GM12865 (cell line): ENCODE measurements at regions not wholly inside any gene's neighbourhood (a gene's known extent, or its start where the extent isn't known, plus 50 kb on each side); places are given as distances from the start of the nearest gene placed in this dataset.

Experiments used
- DNase-seq: peaks from one replicate; pipeline ENCODE4 v3.0.0; 2010; ENCODE audit warnings: low read depth
- H3K4me3 ChIP-seq: 2 replicates; pipeline ENCODE4 v1.5.1; 2011; ENCODE audit warnings: mild to moderate bottlenecking, low read depth, low read length, control low read depth
- TF ChIP-seq, protein P1 (sequence below): IDR thresholded peaks from 2 replicates; pipeline ENCODE4 v1.5.1; 2011; ENCODE audit warnings: low read length, control low read depth, low read depth, inconsistent platforms; ENCODE audit not compliant: insufficient read depth; ENCODE audit errors: missing control alignments

DNA sequence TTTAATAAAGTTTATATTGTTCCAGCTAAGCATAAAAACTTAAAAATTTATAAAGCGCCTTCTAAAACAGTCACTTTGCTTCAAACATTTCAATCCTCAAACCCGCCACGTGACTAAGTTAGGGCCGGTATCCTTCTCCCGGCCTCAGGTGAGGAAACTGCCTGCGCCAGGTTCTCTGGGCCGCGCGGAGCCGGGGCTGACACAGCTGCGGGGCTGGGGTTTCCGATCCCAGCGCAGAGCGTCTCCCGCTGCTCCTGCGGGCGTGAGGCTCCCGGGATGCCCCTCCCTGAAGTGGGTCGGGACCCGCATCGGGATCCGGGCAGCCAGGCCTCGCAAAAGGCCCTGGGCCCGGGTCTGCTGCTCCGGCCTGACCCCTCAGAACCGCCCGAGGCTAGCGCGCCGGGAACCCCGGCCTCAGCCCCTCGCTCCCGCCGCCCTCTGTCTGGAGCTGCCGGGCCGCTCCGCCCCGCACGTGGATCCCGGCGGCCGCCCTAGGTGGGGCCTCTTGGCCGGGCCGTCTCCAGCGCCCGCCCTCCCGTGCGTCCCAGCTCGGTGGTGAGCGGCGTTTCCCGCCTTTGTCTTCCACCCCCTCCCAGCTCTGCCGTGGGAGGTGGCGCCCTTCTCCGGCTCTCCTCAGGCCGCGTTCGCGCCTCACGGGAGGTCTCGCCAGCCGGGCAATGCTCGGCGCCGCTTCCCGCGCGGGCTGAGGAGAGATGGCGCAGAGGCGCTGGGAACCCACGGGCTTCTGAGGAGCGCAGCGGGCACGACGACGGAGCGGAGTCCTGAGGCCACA lies 267.9 kb downstream of the DLL1 start:
- DNase-seq: no peak
- H3K4me3 ChIP-seq: no peak overlapping the region
- TF ChIP-seq, protein P1, sequence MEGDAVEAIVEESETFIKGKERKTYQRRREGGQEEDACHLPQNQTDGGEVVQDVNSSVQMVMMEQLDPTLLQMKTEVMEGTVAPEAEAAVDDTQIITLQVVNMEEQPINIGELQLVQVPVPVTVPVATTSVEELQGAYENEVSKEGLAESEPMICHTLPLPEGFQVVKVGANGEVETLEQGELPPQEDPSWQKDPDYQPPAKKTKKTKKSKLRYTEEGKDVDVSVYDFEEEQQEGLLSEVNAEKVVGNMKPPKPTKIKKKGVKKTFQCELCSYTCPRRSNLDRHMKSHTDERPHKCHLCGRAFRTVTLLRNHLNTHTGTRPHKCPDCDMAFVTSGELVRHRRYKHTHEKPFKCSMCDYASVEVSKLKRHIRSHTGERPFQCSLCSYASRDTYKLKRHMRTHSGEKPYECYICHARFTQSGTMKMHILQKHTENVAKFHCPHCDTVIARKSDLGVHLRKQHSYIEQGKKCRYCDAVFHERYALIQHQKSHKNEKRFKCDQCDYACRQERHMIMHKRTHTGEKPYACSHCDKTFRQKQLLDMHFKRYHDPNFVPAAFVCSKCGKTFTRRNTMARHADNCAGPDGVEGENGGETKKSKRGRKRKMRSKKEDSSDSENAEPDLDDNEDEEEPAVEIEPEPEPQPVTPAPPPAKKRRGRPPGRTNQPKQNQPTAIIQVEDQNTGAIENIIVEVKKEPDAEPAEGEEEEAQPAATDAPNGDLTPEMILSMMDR: no peak

DNA sequence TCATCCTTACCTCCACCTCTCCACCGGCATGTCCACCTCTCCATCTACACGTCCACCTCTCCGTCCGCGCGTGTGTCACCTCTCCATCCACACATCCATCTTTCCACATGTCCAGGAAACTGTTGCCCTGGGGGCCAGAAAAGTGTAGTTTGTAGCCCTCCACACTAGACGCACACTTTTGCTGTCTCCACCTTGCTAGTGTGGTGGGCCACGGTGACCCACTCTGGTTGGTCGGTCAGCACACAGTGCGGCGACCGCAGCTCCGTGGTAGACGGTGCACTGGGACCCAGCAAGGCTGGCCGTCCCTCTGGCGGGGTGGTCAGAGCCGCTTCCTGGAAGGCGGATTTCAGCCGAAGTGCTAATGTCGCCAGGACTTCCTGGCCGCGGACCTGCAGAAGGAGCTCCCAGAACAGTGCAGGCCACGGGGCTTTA lies 268.6 kb downstream of the DLL1 start:
- no peak for DNase-seq
- no peak overlapping the region for H3K4me3 ChIP-seq
- TF ChIP-seq, protein P1: no peak

DNA sequence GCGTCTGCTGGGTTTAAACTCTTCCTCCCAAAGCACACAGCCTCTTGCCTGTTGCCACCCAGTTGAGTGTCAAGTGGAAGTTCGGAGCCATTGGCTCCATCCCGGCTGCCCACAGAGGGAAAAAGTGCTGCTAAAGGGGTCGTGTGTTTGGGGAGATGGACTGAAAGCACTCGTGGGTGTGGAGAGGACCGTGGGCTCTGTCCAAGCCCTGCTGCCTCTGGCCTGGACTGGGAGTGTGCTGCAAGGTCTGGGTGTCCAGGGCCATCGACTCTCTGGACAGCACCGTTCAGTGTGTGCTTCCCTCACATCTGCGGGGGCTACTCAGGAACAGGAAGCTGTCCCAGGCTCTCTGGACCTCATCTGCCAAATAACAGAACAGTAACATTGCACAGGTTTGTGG lies 269.3 kb downstream of the DLL1 start:
- no peak for DNase-seq
- H3K4me3 ChIP-seq: no peak overlapping the region
- TF ChIP-seq, protein P1: no peak

DNA sequence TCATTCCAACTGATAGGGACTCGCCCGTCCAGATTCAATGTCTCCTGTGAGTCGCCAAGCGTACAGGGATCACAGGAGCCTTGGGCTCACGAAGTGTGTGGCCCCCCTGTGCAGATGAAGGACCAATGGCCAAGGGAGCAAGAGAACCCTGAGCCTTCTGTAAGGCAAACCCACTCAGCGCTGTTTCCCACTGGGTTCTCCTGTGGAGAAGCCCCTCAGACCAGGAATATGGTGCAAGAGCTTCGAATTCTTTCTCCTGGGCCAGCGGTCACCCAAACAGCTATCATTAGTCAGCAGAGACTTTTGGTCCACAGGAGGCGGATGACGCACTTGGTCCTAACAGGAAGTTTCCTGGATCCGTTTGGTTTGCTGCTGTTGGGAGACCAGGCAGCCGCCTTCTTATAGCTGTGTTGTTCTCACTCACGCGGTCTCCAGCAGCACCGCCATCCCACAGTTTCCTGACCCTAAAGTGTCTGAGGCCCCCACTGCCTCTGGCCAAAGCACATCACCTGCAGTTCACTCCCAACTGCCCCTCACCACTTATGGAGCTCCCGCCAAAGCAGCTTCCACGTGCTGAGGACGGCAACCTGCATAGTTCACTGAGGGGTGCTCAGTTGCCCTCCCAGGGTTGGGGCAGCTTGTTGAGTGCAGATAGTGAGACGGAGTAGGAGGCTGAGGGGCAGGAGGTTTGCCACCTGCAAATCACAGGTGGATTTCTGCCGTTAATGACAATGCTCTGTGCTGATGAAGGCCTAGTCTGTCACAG lies 268.6 kb downstream of the ERMARD start:
- TF ChIP-seq, protein P1: no peak
- H3K4me3 ChIP-seq: no peak overlapping the region
- DNase-seq: no peak

DNA sequence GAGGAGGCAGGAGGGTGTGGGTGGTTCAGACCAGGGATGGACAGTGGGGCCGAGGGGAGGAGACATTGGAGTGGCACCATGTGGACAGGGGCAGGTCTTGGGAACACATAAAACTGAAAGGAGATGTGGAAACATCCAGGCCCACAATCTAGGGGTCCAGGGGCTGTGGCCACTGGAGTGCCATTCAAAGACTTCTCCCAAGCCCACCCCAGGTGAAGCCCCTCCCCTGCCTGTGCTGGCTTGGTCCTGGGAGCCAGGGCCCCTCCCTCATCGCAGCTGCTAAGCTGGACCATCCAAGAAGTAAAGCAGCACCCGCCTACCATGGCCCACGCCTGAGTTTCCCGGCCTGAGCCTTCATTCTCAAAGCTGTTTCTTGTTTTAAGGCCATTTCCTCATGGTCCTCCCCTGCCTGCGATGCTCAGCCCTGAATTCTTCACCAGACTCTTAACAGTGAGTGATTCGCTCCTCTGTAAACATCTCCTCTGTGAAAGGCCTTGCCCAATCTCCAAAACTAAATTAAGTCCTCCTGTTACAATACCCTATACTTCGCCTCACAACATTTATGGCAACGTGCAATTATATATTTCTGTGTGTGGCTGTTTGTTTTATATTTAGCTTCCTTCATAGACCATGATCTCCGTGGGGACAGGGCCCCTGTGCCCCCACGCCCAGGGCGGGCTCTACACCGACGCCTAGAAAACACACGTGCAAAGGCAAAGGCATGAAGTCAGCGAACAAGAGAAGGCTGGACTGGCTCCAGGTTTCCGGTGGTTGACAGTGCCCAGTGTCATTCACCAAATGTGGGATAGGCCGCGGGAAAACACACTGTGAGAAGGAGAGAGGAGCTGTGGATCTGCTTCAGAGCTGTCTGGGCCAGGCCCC lies 267.8 kb downstream of the ERMARD start:
- no peak overlapping the region for H3K4me3 ChIP-seq
- DNase-seq: no peak
- TF ChIP-seq, protein P1: no peak

DNA sequence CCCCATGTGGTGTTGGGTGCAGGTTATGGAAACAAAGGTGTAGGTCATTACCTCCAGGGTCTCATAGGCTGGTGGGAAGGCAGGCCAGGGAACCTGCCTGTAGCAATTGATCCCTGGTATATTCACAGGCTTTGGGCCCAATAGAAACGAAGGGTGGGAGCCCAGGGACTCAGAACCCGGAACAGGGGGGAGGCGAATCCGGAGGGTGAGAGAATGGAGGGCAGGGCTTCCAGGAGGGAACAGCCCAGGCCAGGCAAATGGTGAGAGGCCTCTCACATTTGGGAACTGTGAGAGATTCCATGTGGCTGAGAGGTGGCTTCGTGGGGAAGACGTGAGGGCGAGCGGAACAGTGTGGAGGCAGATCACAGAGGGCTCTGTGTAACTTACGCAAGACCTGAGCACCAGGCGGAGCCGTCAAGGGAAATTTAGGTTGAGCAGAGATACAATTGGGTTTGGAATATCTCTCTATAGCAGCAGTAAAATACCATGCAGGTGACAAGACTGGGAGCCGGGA lies 267.1 kb downstream of the ERMARD start:
- no peak for DNase-seq
- TF ChIP-seq, protein P1: no peak
- H3K4me3 ChIP-seq: no peak overlapping the region
